RPMI8226 (cell line): ENCODE measurements at regions not wholly inside any gene's neighbourhood (a gene's known extent, or its start where the extent isn't known, plus 50 kb on each side); places are given as distances from the start of the nearest gene placed in this dataset.

Experiments
- DNase-seq: peaks from one replicate; pipeline ENCODE4 v3.0.0-alpha.2; 2015

GRCh38 chr12:107284692-107285091 lies 191.3 kb upstream of the CRY1 start:
- DNase-seq = no peak

GRCh38 chr12:107287436-107288413 lies 194.4 kb upstream of the CRY1 start:
- DNase-seq = no peak

GRCh38 chr12:107288414-107289127 lies 195.2 kb upstream of the CRY1 start:
- DNase-seq = no peak

GRCh38 chr12:107291018-107291417 lies 197.7 kb upstream of the CRY1 start:
- no peak for DNase-seq

- no peak for DNase-seq
Observed at GRCh38 chr12:107296681-107297089, 203.3 kb upstream of the CRY1 start.

GRCh38 chr12:107302649-107303341 lies 209.4 kb upstream of the CRY1 start:
- DNase-seq = no peak

- no peak for DNase-seq
Observed at GRCh38 chr12:107304588-107305532, 211.5 kb upstream of the CRY1 start.

GRCh38 chr12:107306141-107306659 lies 212.9 kb upstream of the CRY1 start:
- DNase-seq = no peak

GRCh38 chr12:107308310-107308709 lies 215.0 kb upstream of the CRY1 start:
- no peak for DNase-seq

GRCh38 chr12:107309020-107309419 lies 215.7 kb upstream of the CRY1 start:
- no peak for DNase-seq

- DNase-seq = no peak
Observed at GRCh38 chr12:107310621-107311020, 217.3 kb upstream of the CRY1 start.

GRCh38 chr12:107311682-107312081 lies 218.3 kb upstream of the CRY1 start:
- DNase-seq = no peak

GRCh38 chr12:107317751-107318555 lies 224.6 kb upstream of the CRY1 start:
- peak; percentile 82 for DNase-seq

- DNase-seq = no peak
Observed at GRCh38 chr12:107318556-107318805, 225.1 kb upstream of the CRY1 start.

GRCh38 chr12:107318806-107319532 lies 225.6 kb upstream of the CRY1 start:
- DNase-seq = peak; percentile 19

- DNase-seq = no peak
Observed at GRCh38 chr12:107319533-107320032, 226.2 kb upstream of the CRY1 start.

- no peak for DNase-seq
Observed at GRCh38 chr12:107320033-107320928, 226.9 kb upstream of the CRY1 start.

- DNase-seq = no peak
Observed at GRCh38 chr12:107320929-107321631, 227.7 kb upstream of the CRY1 start.

- no peak for DNase-seq
Observed at GRCh38 chr12:107322063-107322462, 228.7 kb upstream of the CRY1 start.
